Omental fat pad (tissue), 3 donors: ENCODE measurements at regions not wholly inside any gene's neighbourhood (a gene's known extent, or its start where the extent isn't known, plus 50 kb on each side); places are given as distances from the start of the nearest gene placed in this dataset.

Source experiments
- ATAC-seq: fragments of 150-250 bp; one replicate; pipeline ENCODE4 v1.9.1; 2016; ENCODE audit warnings: mild to moderate bottlenecking, moderate library complexity; ENCODE audit not compliant: low FRiP score
- DNase-seq: peaks from one replicate; pipeline ENCODE4 v3.0.0-alpha.2; 2019; ENCODE audit warnings: low spot score
- CTCF ChIP-seq, 3 donors: fragments of 450-650 bp; IDR thresholded peaks; one replicate each; pipeline ENCODE4 v1.5.1; 2016 to 2017; ENCODE audit warnings: antibody characterized with exemption in 3 of 3, mild to moderate bottlenecking in 3 of 3, moderate library complexity in 2 of 3

GRCh38 chr9:119941091-119941490 lies 571.9 kb upstream of the BRINP1 start:
- TF ChIP-seq CTCF (IDR thresholded peaks at IDR 0.05), result no peak
- ATAC-seq, result no peak
- DNase-seq, result no peak

GRCh38 chr9:119938871-119939270 lies 569.6 kb upstream of the BRINP1 start:
- no peak for TF ChIP-seq CTCF (IDR thresholded peaks at IDR 0.05)
- no peak for ATAC-seq

GRCh38 chr9:119934497-119934896 lies 565.3 kb upstream of the BRINP1 start:
- no peak for ATAC-seq
- DNase-seq, result no peak
- TF ChIP-seq CTCF (IDR thresholded peaks at IDR 0.05), result no peak

More at GRCh38 chr9:119938871-119939270, 569.6 kb upstream of the BRINP1 start:
- DNase-seq, result no peak

GRCh38 chr9:119933191-119933590 lies 564.0 kb upstream of the BRINP1 start:
- TF ChIP-seq CTCF (IDR thresholded peaks at IDR 0.05), result no peak
- DNase-seq (no peak), ATAC-seq (no peak)

GRCh38 chr9:119924736-119925135 lies 555.5 kb upstream of the BRINP1 start:
- no peak for ATAC-seq

GRCh38 chr9:119917175-119917574 lies 547.9 kb upstream of the BRINP1 start:
- DNase-seq, result no peak
- no peak for TF ChIP-seq CTCF (IDR thresholded peaks at IDR 0.05)
- ATAC-seq, result no peak

More at GRCh38 chr9:119924736-119925135, 555.5 kb upstream of the BRINP1 start:
- no peak for TF ChIP-seq CTCF (IDR thresholded peaks at IDR 0.05)
- no peak for DNase-seq

- ATAC-seq (no peak), DNase-seq (no peak)
- no peak for TF ChIP-seq CTCF (IDR thresholded peaks at IDR 0.05)
Measured at GRCh38 chr9:119907056-119907455, 537.8 kb upstream of the BRINP1 start.
